Fibroblast of upper back skin (primary cell): ENCODE measurements at regions not wholly inside any gene's neighbourhood (a gene's known extent, or its start where the extent isn't known, plus 50 kb on each side); places are given as distances from the start of the nearest gene placed in this dataset.

Experiments
- DNase-seq: peaks from one replicate; pipeline ENCODE4 v3.0.0-alpha.2; 2013

DNA sequence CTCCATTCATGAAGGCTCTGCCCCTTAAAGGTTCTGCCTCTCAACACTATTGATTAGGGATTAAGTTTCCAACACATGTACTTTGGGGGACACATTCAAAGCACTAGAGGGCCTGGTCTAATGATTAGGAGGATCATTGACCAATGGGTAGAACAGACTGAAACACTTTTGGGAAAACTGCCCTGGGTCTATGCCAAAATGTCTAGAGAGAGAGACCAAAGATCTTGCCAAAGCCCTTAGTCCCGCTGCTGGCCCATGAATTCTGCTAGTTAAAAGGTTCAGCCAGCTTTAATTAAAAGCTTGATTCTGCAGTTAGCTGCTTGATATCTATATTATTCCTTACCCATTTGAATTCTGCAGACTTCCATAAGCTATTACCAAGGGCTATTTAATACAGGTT is 613.2 kb downstream of the SLC4A3 start:
- no peak for DNase-seq

GRCh38 chr2:220241423-220241822 is 614.0 kb downstream of the SLC4A3 start:
- peak; percentile 25 for DNase-seq

- DNase-seq: peak; percentile 67
Measured at GRCh38 chr2:220243571-220243970, 616.1 kb downstream of the SLC4A3 start.

GRCh38 chr2:220246386-220246785 is 619.0 kb downstream of the SLC4A3 start:
- peak; percentile 28 for DNase-seq

DNA sequence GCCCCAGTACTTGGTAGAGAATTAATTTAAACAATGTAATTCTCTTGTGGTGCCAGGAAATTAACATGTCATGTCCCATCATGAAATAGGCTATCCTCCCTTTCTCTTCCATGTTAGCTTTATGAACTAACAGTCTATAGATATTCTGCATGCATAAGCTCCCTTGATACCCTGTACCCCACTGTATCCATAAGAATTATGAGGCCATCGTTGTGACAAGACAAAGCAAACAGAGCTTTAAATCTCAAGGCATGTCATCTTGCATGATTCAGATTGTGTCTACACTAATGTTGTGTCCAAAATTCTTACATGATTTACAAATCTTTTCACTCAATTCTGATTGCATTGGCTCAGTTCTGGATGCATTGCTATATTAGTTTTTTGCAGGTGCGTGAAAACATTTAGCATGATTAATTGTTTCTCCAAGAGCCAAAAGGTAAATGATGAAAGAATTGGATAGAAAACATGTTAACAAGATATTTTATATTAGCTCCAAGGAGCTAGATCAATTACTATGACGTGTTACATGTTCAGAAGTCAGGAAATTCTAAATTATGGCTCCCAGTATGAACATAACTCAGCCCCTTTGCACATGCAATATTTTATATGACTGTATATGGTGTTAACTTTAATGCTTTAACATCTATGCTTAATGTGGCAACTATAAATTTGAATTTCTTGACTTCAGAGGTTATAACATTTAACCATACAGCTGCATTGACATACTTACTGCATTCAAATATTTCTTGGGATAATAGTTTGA is 620.3 kb downstream of the SLC4A3 start:
- no peak for DNase-seq

DNA sequence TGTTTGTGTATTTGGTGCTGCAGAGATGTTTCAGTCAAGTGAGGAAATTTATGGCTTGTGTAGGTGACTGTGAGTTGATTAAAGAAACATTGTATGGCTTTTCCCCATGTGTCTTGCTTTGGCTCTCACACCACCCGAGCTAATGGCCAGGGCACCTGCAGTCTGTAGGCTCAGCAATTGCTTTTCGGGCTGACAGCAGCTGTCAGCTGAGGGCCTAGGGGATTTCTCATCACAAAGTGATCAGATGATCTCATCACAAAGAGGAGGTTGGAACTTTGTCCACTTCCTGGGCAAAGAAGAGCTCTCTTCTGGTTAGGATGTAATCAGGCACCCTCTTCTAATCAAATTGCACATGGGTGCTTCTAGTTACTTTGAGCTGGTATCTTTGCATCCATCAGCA is 632.2 kb downstream of the SLC4A3 start:
- no peak for DNase-seq

- DNase-seq: no peak
Measured at GRCh38 chr2:220263300-220263699, 635.9 kb downstream of the SLC4A3 start.

GRCh38 chr2:220269367-220269766 is 641.9 kb downstream of the SLC4A3 start:
- no peak for DNase-seq

DNA sequence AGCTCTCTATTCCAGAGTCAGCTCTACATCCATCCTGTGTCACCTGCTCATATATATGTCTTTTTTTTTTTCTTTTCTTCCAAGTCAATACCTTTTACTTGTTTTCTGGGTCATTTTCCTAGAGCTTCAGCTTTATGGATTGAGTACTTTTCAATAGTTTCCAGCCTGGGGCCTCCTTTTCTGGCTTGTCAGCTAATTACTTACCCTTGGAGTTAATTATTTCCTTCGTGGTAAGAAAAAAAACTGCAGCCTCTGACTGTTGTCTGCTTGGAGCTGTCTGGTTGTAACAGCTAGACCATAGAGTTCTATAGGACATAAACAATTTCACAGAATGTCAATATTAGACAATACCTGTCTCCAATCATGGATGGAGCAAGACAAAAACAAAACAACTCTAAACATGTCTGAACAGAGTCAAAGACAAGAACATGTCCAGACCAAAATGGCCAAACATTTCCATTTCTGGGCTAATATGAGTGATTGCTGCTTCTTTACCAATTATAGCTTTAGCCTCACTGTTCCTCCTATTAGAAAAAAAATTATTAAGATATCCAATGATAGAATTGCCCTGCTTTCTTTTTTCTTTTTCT is 643.1 kb downstream of the SLC4A3 start:
- no peak for DNase-seq

DNA sequence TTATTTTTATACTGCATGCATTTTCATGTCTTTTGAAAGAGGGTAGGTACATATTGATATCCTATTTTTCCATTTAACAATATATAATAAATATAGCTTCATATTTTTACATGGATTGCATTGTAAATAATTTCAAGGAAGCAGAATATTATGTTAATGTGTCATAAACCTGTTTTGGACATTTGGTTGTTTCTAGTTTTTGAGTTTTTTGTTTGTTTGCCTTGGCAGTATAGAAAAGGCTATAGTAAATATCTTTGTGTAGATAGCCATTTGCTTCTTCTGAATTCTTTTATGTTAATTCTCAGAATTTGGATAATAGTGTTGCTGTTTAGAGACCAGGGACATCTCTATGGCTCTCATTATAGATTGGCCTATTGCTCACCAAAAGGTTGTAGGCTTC is 645.2 kb downstream of the SLC4A3 start:
- DNase-seq: no peak

DNA sequence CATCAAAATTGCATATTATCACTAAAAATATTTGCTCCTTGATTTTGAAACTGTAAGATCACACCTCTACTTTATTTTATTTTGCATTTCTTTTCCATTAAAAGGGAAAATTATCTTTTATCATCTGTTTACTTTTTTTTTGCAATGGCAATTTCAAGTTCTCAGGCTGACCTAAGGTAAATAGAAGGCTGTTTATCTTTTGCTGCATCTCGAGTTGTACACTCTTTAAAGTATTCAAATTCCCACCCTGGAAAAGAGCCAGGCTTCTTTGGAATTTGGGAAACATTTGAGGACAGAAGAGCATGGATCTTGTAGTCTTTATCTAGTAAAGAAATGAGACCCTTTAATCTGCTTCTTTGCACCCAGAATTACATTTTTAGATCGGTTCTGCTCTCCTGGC is 645.7 kb downstream of the SLC4A3 start:
- DNase-seq: no peak

DNA sequence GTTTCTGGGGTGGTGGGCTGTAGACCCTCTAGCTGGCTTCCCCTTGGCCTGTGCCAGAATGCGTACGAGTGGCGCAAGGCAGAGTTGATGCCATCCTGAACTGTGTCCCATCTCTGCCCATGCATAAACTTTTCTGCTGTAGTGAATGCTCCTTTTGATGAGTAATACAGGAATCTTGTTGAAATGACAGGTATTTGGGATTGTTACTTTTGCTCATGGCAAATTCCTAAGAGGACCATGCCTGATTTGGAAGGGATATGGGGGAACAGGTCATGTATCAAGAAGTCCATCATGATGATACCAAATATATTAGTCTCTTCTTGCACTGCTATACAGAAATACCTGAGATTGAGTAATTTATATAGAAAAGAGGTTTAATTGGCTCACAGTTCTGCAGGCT is 648.0 kb downstream of the SLC4A3 start:
- DNase-seq: peak; percentile 45

- peak; percentile 92 for DNase-seq
Measured at GRCh38 chr2:220276741-220277444, 649.5 kb downstream of the SLC4A3 start.

DNA sequence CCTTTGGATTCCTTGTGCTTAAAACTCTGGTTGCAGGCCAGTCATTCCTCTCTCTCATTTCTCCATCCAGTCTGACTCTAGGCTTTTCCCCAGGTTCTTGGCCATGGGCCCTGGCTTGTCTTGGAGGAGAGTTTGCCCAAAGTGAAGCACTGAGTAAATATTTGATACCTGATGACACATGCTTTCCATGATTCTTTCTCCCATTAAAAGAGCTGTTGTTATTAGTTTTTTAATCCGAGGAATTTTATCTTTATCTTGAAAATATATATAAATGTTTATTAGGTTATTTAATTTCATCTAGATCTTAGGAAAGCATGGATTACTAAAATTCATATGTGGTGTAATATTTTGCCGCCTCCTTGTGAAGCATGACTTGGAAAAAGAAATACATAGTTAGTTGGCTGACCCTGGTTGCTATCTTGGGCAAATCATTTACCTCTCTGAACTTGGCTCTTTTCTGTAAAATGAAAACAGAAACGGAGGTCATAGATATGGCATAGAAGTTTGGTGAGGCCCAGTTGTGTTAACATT is 650.1 kb downstream of the SLC4A3 start:
- DNase-seq: peak; percentile 97

DNA sequence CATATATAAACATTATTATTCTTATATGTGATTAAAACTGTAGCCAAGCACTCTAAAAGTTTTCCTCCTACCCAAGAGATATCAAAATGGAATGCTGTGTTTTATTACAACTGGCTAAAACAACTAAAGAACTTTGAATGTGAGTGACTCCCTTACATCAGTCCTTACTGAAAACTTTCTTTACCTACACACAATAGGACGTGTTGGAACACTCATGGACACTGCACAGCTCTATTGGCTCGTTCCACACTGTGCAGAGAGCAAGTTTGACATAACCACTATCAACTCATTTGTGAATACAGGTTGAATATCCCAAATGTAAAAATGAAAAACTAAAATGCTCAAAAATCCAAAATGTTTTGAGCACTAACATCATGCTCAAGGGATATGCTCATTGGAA is 650.6 kb downstream of the SLC4A3 start:
- DNase-seq: no peak

DNA sequence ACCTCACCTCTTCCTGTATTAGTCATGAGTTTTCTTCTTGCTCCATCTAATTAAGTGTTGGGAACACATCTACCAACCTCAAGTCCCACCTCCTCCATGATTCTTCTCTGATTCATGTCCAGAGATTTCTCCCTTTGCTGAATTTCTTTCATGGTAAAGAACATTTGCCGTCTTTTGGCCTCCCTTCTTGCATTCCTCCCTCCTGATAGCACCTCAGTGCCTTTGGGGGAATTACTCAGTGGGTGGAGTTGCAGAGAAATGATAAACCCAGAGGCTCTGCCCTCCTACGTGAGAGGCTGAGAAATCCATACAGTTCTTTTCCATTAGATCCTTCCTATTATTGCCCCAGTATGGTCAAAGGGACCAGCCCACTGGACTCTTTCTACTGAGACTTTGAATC is 651.9 kb downstream of the SLC4A3 start:
- DNase-seq: peak; percentile 93

GRCh38 chr2:220279840-220280239 is 652.4 kb downstream of the SLC4A3 start:
- peak; percentile 65 for DNase-seq

GRCh38 chr2:220280736-220281135 is 653.3 kb downstream of the SLC4A3 start:
- DNase-seq: no peak

DNA sequence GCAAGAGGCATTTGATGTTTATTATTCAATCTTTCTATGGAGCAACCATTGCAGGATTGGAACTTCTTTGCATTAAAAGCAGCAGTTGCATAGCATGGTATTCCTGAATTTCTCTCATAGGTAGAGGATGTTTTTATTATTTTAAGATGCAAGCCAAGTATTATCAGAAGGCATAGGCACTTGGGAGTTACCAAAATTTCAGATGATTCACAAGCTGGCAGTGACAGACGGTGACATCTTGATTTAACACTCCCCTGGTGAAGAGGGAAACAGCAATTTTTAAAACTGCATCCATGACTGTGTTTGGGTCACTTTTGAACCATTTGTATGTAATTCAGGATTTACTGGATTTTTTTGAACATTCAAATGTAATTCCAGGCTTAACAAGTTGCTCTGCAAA is 654.3 kb downstream of the SLC4A3 start:
- DNase-seq: no peak

- no peak for DNase-seq
Measured at GRCh38 chr2:220282236-220282635, 654.8 kb downstream of the SLC4A3 start.

- no peak for DNase-seq
Measured at GRCh38 chr2:220293966-220294365, 666.5 kb downstream of the SLC4A3 start.

- no peak for DNase-seq
Measured at GRCh38 chr2:220296174-220296573, 668.7 kb downstream of the SLC4A3 start.

DNA sequence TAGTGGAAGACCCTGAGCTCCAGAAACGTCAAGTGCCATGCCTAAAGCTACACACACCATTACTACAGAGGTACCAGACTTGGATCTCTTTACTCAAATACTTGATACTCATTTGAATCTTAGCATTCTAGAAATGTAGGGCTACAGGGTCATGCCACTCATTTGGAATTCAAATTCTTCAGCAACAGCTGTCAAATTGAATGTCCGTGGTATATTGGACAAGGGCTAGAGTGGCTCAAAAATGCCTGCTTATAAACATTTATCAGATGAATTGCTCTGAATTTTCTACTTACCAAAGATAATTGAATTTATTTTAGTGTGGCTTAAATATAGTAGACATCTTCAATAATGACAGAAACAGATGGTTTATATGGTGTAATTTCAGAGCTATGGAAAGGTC is 669.7 kb downstream of the SLC4A3 start:
- DNase-seq: no peak

DNA sequence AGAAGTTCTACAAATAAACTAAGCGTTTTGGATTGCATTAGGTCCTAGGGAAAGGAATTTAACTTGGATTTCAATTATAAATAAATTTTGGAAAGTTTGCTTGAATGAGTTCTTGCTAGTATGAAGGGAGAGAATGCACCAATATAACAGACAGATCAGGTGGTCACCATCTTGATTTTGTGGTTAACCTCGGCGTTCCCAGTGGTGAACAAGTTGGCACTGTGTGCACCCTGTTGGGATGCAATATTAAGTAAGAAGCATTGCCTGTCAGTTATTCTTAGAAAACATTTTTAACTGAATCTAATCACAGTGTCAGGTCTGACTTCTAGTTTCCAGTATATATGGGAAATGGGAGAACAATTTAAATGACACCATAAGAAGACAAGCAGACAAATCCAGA is 673.4 kb downstream of the SLC4A3 start:
- DNase-seq: no peak
